ENCODE measurements at regions not wholly inside any gene's neighbourhood (a gene's known extent, or its start where the extent isn't known, plus 50 kb on each side); places are given as distances from the start of the nearest gene placed in this dataset.
A peak's percentile ranks its signal among the peaks of the same experiment; 100 is the strongest.
"Not testable (repeated sequence)": the region's sequence is repeated elsewhere in the genome, so short reads cannot be mapped to it uniquely, and the experiment has no call there.

DNA sequence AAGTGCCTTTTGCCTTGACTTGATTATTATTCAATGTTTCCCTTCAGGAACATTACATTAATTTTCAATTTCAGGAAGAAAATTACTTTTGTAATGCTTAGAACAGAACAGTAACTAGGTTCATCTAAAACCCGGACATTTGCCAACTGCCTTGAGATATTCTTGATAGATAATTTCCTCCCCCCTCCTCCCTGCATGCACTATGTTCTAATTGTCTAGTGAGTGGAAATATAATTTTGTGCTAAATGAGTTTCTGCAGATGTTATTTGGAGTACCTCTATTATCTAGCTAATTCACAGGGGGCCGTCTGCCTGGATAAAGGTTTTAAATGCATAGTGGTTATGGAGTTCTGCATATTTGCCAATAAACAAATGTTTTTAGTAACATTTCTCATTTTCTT lies 200.3 kb upstream of the SLC39A10 start:
- DNase-seq = no peak

DNA sequence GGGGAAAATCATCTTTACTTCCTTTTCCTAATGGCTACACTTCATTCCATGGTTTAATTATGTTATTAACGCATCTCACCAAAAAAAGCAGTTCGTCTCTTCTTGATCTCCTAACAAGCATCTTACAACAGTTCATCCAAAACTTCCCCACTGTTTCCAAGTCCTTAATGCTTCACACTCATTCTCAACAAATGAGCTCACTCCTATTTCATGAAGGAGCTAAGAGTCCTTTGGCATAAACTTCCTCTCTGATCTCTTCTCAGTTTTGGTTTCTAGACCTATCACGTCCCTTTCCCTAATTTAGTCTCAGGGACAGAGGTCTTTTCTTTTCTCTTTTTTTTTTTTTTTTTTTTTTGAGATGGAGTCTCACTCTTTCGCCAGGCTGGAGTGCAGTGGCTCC lies 205.9 kb upstream of the SLC39A10 start:
- peak; percentile 15 for DNase-seq

DNA sequence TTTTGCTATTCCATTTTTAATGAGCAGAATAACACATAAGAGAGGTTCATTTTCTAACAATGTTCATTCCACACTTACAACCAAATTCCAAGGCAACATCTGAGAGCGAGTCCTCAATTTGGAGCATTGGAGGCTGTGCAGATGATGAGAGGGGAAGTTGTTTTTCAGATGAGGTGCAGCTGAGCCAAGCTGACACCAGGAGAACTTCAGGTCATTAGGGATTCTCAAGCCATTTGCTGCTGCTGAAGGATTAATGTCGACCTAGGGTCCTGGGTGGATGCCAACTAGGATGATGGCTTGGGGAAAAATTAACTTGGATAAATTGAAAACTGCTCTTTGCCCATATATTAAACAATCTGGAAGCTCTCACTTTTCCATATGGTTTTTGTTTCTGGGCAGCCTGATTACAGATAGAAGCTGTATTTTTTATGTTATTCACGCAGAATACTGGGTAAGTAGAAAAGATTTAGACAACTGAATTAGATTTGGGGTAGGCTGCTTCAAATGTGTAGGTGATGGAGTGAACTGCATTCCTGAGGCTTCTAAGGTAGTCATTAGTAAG lies 206.4 kb upstream of the SLC39A10 start:
- DNase-seq = no peak

DNA sequence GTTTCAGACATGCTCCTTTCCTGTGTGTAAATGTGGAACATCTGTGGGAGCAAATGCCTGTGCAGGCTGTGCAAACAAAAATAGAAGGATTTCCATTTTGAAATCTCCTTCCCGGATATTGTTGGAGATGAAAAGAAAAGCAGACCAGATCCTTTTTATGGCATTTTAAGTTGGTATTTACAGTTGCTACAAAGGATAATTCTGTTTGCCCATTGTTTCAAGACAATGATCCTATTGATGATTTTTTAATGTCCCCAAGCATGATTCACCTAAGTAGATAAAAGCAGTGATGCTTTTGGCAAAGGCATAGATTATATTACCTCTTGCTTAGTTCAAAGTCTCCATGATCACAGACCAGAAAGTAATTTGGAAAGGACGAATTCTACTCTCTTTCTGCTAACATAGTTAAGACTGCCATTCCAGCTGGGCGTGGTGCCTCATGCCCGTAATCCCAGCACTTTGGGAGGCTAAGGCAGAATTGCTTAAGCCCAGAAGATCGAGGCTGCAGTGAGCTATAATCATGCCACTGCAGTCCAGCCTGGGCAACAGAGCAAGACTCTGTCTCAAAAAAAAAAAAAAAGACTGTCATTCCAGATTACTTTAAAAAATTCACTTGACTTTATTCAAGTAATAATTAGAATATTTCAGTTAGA lies 209.6 kb upstream of the SLC39A10 start:
- no peak for DNase-seq

DNA sequence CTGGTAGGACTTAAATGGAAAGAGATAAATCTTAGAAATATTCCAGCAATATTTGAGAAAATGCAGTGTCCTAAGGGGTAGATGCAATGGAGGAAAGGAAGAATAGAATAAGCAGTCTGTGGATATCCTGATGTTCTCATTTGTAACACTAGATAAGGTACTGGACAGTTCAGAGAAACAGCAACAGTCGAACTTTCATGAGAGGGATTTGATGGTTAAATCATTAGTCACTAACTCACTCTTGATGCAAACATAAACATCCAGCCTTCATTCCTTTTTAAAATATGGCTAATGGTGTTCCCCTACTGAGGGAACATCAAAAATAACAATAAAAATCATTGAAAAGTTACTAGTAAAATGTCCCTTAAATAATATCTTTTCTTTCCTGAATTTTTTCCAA lies 211.4 kb upstream of the SLC39A10 start:
- DNase-seq = peak; percentile 10

DNA sequence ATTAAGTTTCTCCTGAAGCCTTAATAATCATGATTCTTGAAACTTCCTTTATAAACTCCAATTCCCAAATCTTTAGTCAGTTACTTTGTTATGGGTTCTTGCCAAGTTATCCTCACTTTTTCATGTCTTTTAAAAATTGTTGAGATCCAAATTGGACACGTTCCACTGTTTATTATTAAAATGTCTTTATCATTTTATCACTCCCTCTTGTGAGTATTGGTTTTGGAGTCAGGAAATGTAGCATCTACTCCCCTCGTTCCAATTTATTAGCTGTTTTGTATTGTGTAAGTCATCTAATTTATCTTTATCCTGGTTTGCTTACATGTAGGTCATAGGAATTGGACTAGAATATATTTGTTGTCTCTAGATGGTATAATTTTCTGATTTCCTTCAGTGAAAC lies 213.1 kb upstream of the SLC39A10 start:
- no peak for DNase-seq

DNA sequence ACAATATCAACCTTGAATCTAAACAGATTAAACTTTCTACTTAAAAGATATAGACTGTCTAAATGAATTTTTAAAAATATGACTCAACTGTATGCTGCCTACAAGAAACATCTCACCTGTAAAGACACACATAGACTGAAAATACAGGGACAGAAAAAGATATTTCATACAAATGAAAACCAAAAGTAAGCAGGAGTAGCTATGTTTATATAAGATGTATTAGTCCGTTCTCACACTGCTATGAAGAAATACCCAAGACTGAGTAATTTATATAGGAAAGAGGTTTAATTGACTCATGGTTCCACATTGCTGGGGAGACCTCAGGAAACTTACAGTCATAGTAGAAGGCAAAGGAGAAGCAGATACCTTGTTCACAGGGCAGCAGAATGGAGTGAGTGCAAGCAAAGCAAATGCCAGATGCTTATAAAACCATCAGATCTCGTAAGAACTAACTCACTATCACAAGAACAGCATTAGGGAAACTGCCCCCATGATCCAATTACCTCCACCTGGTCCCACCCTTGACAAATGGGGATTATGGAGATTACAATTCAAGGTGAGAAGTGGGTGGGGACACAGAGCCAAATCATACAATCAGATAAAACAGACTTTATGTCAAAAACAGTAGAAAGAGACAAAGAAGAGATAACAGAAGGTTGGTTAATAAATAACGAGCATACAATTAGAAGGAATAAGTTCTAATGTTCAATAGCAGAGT lies 214.4 kb upstream of the SLC39A10 start:
- no peak for DNase-seq

DNA sequence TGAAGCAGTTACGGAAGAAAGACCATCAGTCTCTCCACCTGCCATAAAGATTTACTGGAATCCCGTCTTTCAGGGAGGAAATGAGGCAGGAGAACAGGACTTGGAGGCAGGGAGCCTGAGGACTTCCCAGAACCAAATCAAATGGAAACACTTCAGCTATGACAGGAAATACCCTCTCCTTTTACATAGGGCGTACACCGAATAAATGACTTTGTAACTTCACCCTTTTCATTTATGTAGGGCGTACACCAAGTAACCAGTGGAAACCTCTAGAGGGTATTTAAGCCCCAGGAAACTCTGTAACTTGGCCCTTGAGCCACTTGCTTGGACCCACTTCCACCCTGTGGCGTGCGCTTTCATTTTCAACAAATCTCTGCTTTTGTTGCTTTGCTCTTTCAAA lies 218.3 kb upstream of the SLC39A10 start:
- no peak for DNase-seq

DNA sequence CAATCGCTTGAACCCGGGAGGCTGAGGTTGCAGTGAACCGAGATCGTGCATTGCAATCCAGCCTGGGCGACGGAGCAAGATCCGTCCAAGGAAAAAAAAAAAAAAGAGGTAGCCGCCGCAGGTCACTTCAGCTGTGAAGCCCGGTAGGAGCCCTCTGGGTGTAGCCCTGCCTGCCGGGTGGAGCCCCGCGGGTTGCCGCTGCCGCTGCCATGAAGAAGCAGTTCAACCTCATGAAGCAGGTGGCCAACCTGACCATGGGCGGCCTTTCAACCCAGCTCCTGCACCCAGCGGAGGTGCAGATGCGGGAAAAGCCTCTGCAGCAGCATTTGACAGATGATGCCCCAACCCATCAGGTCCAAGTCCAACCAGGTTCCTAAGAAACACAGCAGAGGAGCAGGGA lies 219.5 kb upstream of the SLC39A10 start:
- DNase-seq = no peak

DNA sequence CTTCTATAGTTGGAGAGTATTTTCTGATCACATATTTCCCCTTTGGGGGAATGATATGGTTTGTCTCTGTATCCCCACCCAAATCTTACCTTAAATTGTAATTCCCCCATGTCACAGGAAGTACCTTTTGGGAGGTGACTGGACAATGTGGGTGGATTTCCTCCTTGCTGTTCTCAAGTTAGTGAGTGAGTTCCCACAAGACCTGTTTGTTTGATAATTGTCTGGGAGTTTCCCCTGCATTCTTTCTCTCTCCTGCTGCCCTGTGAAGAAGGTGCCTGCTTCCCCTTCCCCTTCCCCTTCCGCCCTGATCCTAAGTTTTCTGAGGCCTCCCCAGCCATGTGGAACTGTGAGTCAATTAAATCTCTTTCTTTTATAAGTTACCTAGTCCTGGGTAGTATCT lies 222.7 kb upstream of the SLC39A10 start:
- no peak for DNase-seq

DNA sequence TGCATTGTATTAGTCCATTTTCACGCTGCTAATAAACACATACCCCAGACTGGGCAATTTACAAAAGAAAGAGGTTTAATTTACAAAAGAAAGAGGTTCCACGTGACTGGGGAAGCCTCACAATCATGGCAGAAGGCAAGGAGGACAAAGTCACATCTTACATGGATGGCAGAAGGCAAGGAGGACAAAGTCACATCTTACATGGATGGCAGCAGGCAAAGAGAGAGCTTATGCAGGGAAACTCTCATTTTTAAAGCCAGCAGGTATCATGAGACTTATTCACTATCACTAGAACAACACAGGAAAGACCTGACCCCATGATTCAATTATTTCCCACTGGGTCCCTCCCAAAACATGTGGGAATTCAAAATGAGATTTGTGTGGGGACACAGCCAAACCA lies 223.3 kb upstream of the SLC39A10 start:
- not testable (repeated sequence) for DNase-seq

DNA sequence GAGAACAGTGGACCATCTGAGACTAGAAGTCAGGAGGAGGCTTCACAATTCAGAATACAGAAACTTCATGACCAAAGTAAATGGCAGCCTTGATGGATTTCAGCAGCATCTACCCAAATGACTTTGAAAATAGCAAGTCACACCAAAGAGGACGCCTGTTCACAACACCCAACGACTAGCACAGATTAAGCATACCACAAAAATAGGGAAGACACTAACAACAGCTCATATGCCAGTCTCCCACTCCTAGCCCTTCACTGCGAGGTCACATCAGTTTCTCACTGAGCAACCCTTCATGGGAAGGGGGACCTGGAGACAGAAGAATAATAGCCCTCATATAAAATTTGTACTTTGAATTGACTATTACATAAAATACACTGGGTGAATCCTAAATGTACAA lies 228.4 kb upstream of the SLC39A10 start:
- DNase-seq = no peak

DNA sequence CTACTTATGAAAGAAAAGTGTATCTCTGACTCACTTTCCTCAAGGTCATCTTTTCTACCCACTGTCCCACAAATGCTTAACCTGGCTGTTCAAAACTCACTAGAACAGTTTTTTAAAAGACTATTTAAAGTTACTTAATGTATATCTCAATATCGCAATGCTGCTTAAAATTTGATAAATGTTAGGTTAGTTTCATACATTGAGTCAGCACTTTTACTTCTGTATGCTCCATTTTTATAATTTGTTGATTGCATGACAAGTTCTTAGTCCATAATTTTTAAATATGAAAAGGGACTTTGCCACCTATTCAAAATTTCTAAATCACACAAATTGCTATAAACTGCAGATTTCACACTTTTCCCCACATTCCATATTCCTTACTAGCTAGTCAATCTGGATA lies 231.7 kb upstream of the SLC39A10 start:
- no peak for DNase-seq

DNA sequence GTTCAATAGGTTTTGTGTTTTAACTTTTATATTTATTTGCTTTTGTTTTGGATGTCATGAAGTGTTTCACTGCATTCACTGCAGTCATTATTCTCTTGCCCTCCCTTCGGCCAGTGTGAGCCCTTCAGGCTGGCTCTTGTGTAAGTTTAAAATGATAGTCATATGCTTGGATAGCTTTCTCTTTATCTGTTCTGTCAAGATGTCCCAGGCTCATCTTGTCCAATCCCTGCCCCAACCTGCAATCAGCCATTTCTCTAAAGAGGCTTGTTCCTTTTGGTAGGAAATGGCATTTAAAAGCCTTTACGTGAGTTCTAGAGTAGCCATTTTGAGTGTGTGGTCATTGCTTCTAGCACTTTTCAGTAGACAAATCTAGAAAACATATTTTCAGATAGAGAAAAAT lies 238.0 kb upstream of the SLC39A10 start:
- no peak for DNase-seq

DNA sequence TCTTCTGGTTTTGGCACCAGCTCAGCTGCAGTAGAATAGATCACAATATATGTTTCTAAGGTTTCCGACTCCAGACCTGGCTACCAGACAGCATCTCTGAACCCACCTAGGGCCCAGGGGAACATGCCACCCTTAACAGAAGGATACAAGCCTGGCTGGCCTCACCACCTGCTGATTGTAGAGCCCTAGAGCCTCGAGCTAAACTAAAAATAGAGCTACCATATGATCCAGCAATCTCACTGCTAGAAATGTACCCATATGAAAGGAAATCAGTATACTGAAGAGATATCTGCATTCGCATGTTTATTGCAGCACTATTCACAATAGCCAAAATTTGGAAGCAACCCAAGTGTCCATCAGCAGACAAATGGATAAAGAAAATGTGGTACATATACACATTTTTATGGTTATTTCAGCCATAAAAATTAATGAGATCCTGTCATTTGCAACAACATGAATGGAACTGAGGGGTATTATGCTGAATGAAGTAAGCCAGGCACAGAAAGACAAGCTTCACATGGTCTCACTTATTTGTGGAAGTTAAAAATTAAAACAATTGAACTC lies 242.4 kb upstream of the SLC39A10 start:
- no peak for DNase-seq

DNA sequence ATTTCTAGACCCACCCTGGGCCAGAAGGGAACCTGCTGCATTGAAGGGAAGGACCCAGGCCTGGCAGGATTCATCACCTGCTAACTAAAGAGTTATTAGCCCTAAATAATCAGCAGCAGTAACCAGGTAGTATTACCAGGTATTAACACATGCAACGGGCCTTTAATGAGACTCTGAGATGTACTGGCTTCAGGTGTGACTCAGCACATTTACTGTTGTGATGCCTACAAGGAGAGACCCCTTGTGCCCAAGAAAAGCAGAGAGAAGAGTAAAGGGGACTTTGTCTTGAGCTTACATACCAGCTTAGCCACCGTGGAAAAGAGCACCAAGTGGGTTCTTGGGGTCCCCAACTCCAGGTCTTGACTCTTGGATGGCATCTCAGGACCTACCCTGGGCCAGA lies 243.1 kb upstream of the SLC39A10 start:
- no peak for DNase-seq

DNA sequence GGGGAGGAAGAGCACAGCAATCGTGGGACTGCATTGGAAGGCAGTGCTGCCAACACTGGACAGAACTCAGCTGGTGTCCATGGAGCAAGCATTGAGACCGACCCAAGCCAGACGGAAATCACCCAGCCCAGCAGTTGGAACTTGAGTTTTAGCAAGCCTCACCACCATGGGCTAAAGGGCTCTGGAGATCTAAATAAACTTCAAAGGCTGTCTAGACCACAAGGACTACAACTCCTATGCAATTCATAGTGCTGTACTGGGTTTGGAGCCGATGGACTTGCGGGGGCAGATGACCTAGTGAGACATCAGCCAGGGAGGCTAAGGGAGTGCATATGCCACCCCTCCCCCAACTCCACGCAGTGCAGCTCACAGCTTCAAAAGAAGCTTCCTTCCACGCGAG lies 243.6 kb upstream of the SLC39A10 start:
- no peak for DNase-seq

DNA sequence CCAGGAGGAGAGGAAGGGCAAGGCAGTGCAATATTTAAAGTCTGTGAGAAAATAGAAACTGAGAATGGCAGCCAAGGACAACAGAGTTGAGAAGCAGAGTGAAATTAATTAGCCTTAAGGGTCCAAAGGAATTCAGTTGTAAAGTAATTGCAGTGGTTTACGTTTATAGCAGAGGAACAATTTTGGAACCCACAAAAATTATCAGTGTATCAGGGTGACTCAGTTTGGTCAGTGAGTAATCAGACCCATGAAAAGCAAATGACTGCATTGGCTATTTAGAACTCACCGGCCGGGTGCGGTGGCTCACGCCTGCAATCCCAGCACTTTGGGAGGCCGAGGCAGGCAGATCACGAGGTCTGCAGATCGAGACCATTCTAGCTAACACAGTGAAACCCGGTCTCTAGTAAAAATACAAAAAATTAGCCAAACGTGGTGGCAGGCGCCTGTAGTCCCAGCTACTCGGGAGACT lies 245.8 kb upstream of the SLC39A10 start:
- peak; percentile 78 for DNase-seq

DNA sequence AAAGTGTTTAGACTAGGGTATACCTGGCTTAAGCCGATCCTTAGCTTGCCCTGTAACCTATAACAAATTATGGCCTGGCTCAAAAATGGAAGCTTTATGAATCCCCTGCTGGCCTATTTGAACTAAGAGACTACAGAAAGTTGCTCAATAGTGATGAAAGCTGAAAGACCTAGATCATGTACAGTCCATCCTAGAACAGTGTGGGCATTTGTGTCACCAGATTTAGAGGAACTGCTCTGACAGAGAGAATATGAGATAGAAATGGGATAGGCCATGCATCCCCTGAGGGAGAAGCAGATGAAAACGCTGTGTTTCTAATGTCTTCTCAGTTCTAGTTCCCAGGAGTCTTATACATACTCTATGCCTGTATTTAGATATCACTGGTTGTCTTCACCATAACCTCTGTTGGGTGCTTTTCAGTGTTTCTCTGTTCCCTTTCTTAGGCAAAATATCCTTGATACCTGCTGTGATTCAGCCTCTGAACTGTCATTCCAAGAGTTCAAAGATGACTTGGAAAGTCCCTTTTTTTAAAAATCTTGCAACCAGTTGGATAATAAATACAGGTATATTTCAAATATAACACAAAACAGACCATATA lies 246.9 kb upstream of the SLC39A10 start:
- no peak for DNase-seq

DNA sequence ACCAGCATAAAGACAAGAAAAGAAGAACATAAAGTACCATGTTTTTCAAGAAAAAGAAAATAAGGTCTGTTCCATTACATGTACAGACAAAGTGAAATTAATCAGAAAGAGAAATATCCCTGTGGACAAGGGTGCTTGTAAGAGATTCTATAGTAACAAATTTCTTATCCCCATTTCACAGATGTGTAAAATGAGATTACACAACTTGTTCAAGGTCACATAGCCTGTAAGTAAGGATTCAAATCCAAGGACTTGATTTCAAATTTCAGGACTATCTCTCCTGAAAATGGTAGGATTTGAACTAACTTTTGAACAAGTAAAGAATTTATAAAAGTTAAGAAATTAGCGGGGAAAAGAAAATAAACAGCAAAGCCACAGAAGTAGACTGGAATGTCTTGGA lies 248.2 kb upstream of the SLC39A10 start:
- no peak for DNase-seq

DNA sequence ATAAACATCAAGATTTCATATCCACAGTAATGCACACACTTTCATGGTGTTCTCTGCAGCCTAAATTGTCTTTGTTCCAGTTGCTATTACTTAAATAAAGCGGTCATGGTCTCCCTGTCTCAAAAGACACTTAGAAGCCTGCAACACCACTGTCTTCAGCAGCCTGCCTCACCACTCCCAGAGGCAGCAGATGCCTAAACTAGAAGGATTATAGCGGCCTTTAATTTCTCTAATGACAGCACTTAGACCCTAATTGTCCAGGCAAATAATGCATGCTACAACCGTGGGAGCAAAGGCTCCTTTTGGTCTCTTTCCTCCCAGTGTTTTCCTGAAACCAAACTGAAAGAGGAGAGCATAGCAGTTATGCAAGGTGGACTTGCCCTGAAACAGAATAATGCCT lies 248.8 kb upstream of the SLC39A10 start:
- DNase-seq = no peak

DNA sequence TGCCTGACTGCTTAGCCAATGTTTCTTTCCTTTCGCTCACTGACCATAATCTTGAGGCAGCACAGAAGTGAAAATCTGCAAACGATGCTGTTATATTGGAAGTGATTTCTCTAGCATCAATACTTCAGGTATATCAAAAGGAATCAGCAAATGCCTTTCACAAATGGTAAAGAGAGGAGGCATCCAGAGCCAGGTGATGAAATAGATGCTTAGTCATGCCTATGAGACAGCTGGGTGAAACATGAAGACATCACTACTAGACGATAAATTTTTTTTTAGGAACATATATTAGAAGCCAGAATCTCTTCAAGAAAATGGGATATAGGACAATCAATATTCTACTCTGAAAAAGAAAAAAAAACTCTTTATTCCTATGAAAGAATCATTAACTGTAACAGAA lies 249.2 kb upstream of the SLC39A10 start:
- peak; percentile 40 for DNase-seq

DNA sequence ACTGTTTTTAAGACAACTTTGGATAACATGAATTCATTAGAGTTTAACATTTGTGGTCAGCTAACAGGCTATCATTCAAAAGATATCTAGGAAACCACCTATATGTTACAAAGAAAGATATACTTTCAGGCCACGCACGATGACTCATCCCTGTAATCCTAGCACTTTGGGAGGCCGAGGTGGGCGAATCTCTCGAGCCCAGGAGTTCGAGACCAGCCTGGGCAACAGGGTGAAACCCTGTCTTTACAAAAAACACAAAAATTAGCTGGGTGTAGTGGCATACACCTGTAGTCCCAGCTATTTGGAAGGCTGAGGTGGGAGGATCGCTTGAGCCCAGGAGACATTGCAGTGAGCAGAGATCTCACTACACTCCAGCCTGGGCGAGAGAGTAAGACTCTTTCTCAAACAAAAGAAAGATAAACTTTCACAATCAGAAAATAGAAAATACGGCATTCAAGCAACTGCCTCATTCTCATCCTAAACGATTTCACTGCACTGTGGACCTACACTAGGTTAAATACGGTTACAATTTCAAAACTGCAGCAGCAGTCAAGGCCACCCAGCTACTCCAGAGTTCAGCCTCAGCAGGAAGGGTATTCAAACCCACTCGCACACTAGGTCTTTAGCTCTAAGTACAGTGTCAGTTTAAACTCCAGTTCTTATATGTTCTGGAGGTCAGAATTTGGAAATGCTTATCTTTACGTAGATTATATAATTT lies 250.0 kb upstream of the SLC39A10 start:
- peak; percentile 28 for DNase-seq
